PC-9 (cell line): ENCODE measurements at regions not wholly inside any gene's neighbourhood (a gene's known extent, or its start where the extent isn't known, plus 50 kb on each side); places are given as distances from the start of the nearest gene placed in this dataset.

Experiments
- EZH2 ChIP-seq: fragments of 200-600 bp; sonication (generic); IDR thresholded peaks from 2 replicates; pipeline ENCODE4 v1.8.0; 2017; ENCODE audit warnings: antibody characterized with exemption, low read depth
- TF ChIP-seq, protein P1 (sequence below): fragments of 200-600 bp; sonication (generic); conservative IDR thresholded peaks from 2 replicates; pipeline ENCODE4 v1.6.1; 2017; ENCODE audit warnings: mixed run types, antibody characterized with exemption, mild to moderate bottlenecking, moderate library complexity

DNA sequence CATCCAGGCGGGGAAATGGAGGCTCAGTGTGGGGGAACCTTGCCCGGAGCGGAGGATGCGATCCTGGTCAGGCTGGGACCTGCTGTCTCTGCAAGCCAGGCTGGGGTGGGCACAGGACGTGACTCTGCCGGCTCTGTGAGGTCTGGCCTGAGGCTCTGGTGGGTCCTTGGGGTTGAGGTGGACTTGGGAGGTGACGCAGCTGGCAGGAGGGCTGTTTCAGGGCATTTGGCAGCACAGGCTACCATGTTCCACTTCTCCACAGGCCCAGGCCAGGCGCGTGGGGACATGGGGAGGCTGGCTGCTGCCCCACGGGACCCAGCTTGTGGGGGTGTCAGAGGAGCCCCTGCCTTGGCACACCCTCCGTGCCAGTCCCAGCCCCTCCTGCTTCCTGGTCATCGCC lies 1199.7 kb downstream of the BRD1 start:
- TF ChIP-seq, protein P1, sequence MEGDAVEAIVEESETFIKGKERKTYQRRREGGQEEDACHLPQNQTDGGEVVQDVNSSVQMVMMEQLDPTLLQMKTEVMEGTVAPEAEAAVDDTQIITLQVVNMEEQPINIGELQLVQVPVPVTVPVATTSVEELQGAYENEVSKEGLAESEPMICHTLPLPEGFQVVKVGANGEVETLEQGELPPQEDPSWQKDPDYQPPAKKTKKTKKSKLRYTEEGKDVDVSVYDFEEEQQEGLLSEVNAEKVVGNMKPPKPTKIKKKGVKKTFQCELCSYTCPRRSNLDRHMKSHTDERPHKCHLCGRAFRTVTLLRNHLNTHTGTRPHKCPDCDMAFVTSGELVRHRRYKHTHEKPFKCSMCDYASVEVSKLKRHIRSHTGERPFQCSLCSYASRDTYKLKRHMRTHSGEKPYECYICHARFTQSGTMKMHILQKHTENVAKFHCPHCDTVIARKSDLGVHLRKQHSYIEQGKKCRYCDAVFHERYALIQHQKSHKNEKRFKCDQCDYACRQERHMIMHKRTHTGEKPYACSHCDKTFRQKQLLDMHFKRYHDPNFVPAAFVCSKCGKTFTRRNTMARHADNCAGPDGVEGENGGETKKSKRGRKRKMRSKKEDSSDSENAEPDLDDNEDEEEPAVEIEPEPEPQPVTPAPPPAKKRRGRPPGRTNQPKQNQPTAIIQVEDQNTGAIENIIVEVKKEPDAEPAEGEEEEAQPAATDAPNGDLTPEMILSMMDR, result no peak
- no peak for TF ChIP-seq EZH2
